ENCODE measurements at regions not wholly inside any gene's neighbourhood (a gene's known extent, or its start where the extent isn't known, plus 50 kb on each side); places are given as distances from the start of the nearest gene placed in this dataset.

DNA sequence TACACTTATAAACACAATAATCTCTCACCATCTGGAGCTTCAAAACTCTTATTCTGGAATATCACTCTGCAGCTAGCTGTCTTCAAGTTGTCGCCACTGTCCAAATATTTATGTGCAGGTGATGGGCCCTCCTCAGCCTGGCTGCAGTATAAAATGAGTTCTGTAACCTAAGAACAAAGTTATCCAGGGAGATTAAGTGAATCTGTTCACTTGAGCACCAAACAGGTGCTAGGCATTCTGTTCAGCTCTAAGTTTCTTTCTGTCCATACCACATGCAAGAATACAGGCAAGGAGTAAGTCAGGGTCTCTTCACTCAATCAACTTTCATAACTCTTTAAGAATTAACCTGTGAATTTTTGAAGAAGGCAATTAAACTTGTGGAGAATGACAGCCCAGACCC lies 344.1 kb downstream of the PLK2 start:
- Histone ChIP-seq H3K56ac (replicated peaks; ENCODE audit: insufficient read length, low read depth, low read length) (no peak overlapping the region), H2BK120ac (replicated peaks; ENCODE audit: low read depth, low read length) (no peak overlapping the region), H3K9ac (replicated peaks in 1 of 4; ENCODE audit: extremely low read depth in 1 of 4, low read depth in 3 of 4, low read length in 3 of 4) (no peak overlapping the region), H2AFZ (ENCODE audit: low read length) (no peak overlapping the region), H3K79me1 (ENCODE audit: low read depth, low read length) (no peaks in the 10 kb centered on the region), H2BK20ac (ENCODE audit: low read length) (no peak overlapping the region), H4K91ac (replicated peaks; ENCODE audit: insufficient read length, low read length) (no peak overlapping the region), H3K23me2 (ENCODE audit: low read depth, low read length) (no peaks in the 10 kb centered on the region; the same call in 1 of the 2 replicates), H3K36me3 (ENCODE audit: control insufficient read depth in 2 of 4, insufficient read depth in 4 of 4, low read length in 3 of 4) (no peaks in the 10 kb centered on the region), H3K4ac (replicated peaks; ENCODE audit: insufficient read length, low read depth, low read length) (no peak overlapping the region), H3K9me3 (ENCODE audit: insufficient read depth in 2 of 2, low read depth in 1 of 2, low read length in 1 of 2) (no peaks in the 10 kb centered on the region), H4K20me1 (replicated peaks in 1 of 2; ENCODE audit: control insufficient read depth in 1 of 2, insufficient read depth in 2 of 2, low read length in 2 of 2) (no peaks in the 10 kb centered on the region), H3K27ac (ENCODE audit: low read depth, low read length) (no peak overlapping the region), H3K18ac (ENCODE audit: extremely low read depth, low read length) (no peak overlapping the region), H2AK5ac (ENCODE audit: low read depth, low read length) (no peak overlapping the region), H3K23ac (ENCODE audit: insufficient read length) (no peak overlapping the region), H2BK15ac (ENCODE audit: low read length) (no peak overlapping the region), H4K8ac (ENCODE audit: extremely low read depth, insufficient read depth, low read length) (no peak overlapping the region), H2BK12ac (ENCODE audit: low read depth, low read length) (no peak overlapping the region), H3K14ac (ENCODE audit: insufficient read length) (no peak overlapping the region), H4K5ac (ENCODE audit: insufficient read length, low read depth, low read length) (no peak overlapping the region), H3K4me1 (replicated peaks in 1 of 4; ENCODE audit: control insufficient read depth in 3 of 4, insufficient read depth in 4 of 4, low read length in 3 of 4) (no peaks in the 10 kb centered on the region), H3K27me3 (replicated peaks in 1 of 4; ENCODE audit: control insufficient read depth in 3 of 4, extremely low read depth in 1 of 4, insufficient read depth in 3 of 4, low read length in 3 of 4) (no peaks in the 10 kb centered on the region), H3K4me3 (ENCODE audit: extremely low read depth in 1 of 4, insufficient read depth in 2 of 4, low read depth in 3 of 4, low read length in 4 of 4) (no peak overlapping the region), H2BK5ac (ENCODE audit: low read depth, low read length) (no peak overlapping the region), H3K4me2 (ENCODE audit: insufficient read depth in 1 of 2, low read depth in 2 of 2, low read length in 2 of 2) (no peak overlapping the region), H3K79me2 (ENCODE audit: control insufficient read depth in 1 of 2, insufficient read depth in 2 of 2, low read length in 2 of 2) (no peaks in the 10 kb centered on the region)
- TF ChIP-seq CEBPB (IDR thresholded peaks at IDR 0.05; ENCODE audit: low read depth, low read length) (no peak), TAF7 (optimal IDR thresholded peaks at IDR 0.05; ENCODE audit: borderline replicate concordance, low read depth, low read length) (no peak), HDAC2 (IDR thresholded peaks at IDR 0.05; ENCODE audit: borderline replicate concordance in 1 of 2, low read depth in 2 of 2, low read length in 2 of 2) (no peak)
- 84% methylated on average over 1 of the region's 1 CpG; no CpG with 5 or more reads in 1 of the 2 experiments for WGBS, 2 experiments (ENCODE audit: extremely low coverage in 1 of 2, insufficient coverage in 1 of 2, insufficient read length in 1 of 2, insufficient replicate concordance in 2 of 2, low coverage in 1 of 2, low lambda C conversion rate in 2 of 2, missing lambda C conversion rate in 1 of 2)
- CTCF ChIA-PET (ENCODE audit: partially characterized antibody), result interaction anchor here (0.9 to 1.2 kb wide), 2 partner anchors 135 to 902 kb away, joined by 3 read pairs; no protein-coding TSS in a partner anchor
- FAIRE-seq (no peak), DNase-seq (ENCODE audit: low read depth in 1 of 2, low spot score in 2 of 2) (no peak)
- POLR2A ChIA-PET (ENCODE audit: partially characterized antibody), result no interaction called here

Data from H1 (cell line).